Breast epithelium (tissue), 4 donors: ENCODE measurements at regions not wholly inside any gene's neighbourhood (a gene's known extent, or its start where the extent isn't known, plus 50 kb on each side); places are given as distances from the start of the nearest gene placed in this dataset.
A peak's percentile ranks its signal among the peaks of the same experiment; 100 is the strongest.

ENCODE experiments used
- DNase-seq, 2 donors: peaks; one replicate each; pipeline ENCODE4 v3.0.0-alpha.2; 2019; ENCODE audit warnings: low spot score in 2 of 2
- H3K27ac ChIP-seq, 2 donors: fragments of 200-600 bp; sonication (generic) in 1 of 2; one replicate each; pipeline ENCODE4 v1.5.1; 2016 to 2019; ENCODE audit warnings: mild to moderate bottlenecking in 1 of 2
- H3K27me3 ChIP-seq, 2 donors: fragments of 200-600 bp; sonication (generic) in 1 of 2; one replicate each; pipeline versions ENCODE4 v1.5.1 to v1.6.0; 2017 to 2019; ENCODE audit warnings: control low read depth in 1 of 2, mild to moderate bottlenecking in 1 of 2
- H3K36me3 ChIP-seq: fragments of 200-600 bp; one replicate; pipeline ENCODE4 v1.5.1; 2019
- H3K4me1 ChIP-seq, 2 donors: fragments of 200-600 bp; sonication (generic); one replicate each; pipeline ENCODE4 v1.5.1; 2016 to 2019; ENCODE audit warnings: control low read depth in 1 of 2
- H3K4me3 ChIP-seq, 3 donors: fragments of 200-600 bp; sonication (generic); 1 replicate in 2 of 3; 2 replicates in 1 of 3; pipeline ENCODE4 v1.5.1; 2016 to 2019; ENCODE audit warnings: mild to moderate bottlenecking in 3 of 3, moderate library complexity in 2 of 3
- H3K9me3 ChIP-seq, 2 donors: fragments of 200-600 bp; sonication (generic) in 1 of 2; one replicate each; pipeline ENCODE4 v1.5.1; 2016 to 2019; ENCODE audit warnings: control low read depth in 1 of 2
- POLR2A ChIP-seq: fragments of 450-650 bp; IDR thresholded peaks from one replicate; pipeline ENCODE4 v1.6.1; 2016; ENCODE audit warnings: antibody characterized with exemption, mild to moderate bottlenecking, moderate library complexity
- POLR2AphosphoS5 ChIP-seq, 3 donors: sonication (generic); formaldehyde crosslinking; IDR thresholded peaks; one replicate each; pipeline ENCODE4 v1.6.1; 2017; ENCODE audit warnings: antibody characterized with exemption in 3 of 3
- intact Hi-C: fragments of 100-400 bp; cut with DNase I; formaldehyde crosslinking; loops from one replicate; pipeline ENCODE4 v1.15.1; 2023; ENCODE audit warnings: low total_unique reads
- TF ChIP-seq, protein P1 (sequence below), 3 donors: fragments of 450-650 bp; IDR thresholded peaks; one replicate each; pipeline ENCODE4 v1.5.1; 2016 to 2017; ENCODE audit warnings: antibody characterized with exemption in 3 of 3, mild to moderate bottlenecking in 3 of 3, moderate library complexity in 3 of 3

DNA sequence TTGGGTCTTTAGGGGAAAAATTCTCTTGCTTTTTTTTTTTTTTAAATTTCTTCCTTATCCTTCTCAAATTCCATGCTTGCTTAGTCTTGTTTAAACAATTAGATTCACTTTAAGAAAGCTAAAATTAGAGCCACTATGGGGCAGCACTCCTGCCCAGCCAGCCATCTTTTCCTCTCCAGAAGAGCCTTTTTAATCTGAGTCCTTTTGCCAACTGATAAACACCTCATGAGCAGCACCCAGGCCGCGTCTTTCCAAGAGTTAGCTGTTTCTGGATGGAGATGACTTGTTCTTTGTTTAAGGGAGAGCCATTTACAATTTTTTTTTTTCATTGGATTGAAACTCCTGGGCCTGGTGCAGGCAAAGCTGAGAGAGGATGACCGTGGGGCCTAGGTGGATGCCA, 53.3 kb upstream of the TSPAN2 start:
- Histone ChIP-seq H3K27ac (no peak overlapping the region), H3K36me3 (no peaks in the 10 kb centered on the region), H3K9me3 (no peaks in the 10 kb centered on the region), H3K27me3 (no peaks in the 10 kb centered on the region), H3K4me1 (no peaks in the 10 kb centered on the region), H3K4me3 (no peak overlapping the region)
- no peak for TF ChIP-seq POLR2AphosphoS5 (IDR thresholded peaks at IDR 0.05)
- TF ChIP-seq POLR2A: no peak
- TF ChIP-seq, protein P1, sequence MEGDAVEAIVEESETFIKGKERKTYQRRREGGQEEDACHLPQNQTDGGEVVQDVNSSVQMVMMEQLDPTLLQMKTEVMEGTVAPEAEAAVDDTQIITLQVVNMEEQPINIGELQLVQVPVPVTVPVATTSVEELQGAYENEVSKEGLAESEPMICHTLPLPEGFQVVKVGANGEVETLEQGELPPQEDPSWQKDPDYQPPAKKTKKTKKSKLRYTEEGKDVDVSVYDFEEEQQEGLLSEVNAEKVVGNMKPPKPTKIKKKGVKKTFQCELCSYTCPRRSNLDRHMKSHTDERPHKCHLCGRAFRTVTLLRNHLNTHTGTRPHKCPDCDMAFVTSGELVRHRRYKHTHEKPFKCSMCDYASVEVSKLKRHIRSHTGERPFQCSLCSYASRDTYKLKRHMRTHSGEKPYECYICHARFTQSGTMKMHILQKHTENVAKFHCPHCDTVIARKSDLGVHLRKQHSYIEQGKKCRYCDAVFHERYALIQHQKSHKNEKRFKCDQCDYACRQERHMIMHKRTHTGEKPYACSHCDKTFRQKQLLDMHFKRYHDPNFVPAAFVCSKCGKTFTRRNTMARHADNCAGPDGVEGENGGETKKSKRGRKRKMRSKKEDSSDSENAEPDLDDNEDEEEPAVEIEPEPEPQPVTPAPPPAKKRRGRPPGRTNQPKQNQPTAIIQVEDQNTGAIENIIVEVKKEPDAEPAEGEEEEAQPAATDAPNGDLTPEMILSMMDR (IDR thresholded peaks at IDR 0.05): no peak
- intact Hi-C loops: no loop called here
- no peak for DNase-seq

DNA sequence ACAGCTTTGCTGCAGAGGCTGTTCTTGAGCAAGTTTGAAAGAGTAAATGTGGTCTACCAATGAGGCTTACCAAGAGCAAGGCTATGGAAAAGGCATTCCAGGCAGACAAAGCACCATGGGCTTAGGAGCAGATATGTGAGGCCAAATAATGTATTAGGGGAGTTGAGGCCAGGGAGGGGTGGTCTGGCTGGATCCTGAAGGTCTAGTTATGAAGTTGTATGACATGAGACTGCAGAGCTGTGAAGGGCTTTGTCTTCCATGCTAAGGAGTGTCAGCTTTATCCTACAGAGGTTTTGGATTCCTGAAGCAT, 51.8 kb upstream of the TSPAN2 start:
- Histone ChIP-seq H3K9me3 (no peaks in the 10 kb centered on the region), H3K36me3 (no peaks in the 10 kb centered on the region), H3K4me1 (no peaks in the 10 kb centered on the region), H3K27me3 (no peaks in the 10 kb centered on the region), H3K27ac (no peak overlapping the region), H3K4me3 (no peak overlapping the region)
- DNase-seq: no peak
- intact Hi-C loops: no loop called here
- no peak for TF ChIP-seq POLR2A
- TF ChIP-seq, protein P1 (IDR thresholded peaks at IDR 0.05): no peak
- TF ChIP-seq POLR2AphosphoS5 (IDR thresholded peaks at IDR 0.05): no peak

DNA sequence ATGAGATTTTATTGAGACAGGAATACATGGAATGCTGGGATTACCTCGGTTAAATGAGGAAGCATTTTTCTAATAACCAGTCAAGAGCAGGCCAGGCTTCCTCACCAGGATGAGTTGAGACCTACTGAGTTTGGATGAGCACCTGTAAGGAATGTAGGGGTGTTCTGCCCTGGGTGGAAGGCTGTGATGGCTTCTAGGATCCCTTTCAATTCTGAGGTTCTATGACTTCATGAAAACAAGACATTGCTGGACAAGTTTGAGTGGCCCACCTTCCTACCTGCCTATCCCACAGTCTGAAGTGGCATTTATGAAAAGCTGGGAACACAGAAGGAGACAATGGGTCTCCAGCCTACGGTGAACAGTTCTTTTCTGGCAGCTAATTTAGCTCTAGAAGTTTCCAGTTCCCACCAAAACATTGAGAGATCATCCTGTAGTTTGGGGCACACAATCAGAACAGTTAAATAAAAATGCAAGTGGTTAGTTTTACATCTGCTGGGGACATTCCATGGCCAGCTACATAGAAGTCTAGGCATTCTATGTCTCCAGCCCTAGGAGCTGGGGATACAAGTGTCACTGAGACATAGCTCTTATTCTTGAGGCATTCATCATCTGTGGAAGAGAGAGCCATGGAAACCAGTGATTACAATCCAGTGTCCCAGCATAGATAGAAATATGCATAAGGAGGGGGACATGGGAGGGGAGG, 51.3 kb upstream of the TSPAN2 start:
- Histone ChIP-seq H3K9me3 (no peaks in the 10 kb centered on the region), H3K36me3 (no peaks in the 10 kb centered on the region), H3K4me1 (no peaks in the 10 kb centered on the region), H3K27ac (no peak overlapping the region), H3K27me3 (no peaks in the 10 kb centered on the region), H3K4me3 (no peak overlapping the region)
- no peak for DNase-seq
- intact Hi-C loops: no loop called here
- TF ChIP-seq, protein P1 (IDR thresholded peaks at IDR 0.05): no peak
- TF ChIP-seq POLR2AphosphoS5 (IDR thresholded peaks at IDR 0.05) (no peak), POLR2A (no peak)

DNA sequence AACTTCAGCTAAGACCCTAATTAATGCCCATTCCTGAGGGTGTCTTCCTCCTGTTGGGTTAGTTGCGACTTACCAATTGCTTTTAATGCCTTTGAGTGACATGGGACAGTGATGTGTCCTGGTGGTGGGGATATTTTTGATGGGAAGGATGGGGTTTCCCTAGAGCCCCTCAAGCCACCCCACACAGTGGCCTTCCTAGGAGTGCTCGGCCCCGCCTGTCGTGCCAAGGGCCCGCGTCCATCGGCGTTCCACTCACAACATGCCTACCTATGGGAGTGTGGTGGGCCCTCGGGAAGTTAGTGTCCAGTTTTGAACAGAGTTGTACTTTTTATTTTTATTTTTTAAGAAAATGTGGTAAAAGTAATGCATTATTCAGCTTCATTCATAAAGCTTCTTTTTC, 50.1 kb upstream of the TSPAN2 start:
- no peaks in the 10 kb centered on the region for H3K9me3 ChIP-seq
- no peaks in the 10 kb centered on the region for H3K36me3 ChIP-seq
- H3K4me3 ChIP-seq: no peak overlapping the region
- H3K27me3 ChIP-seq: no peaks in the 10 kb centered on the region
- intact Hi-C loops: loop anchor here (10.0 kb wide), 2 partner anchors 335 to 455 kb away; no protein-coding TSS in a partner anchor
- H3K27ac ChIP-seq: peak overlapping the region in 1 of 2 donors; percentile 12
- DNase-seq: no peak
- TF ChIP-seq POLR2AphosphoS5 (IDR thresholded peaks at IDR 0.05) (no peak), POLR2A (no peak)
- TF ChIP-seq, protein P1 (IDR thresholded peaks at IDR 0.05): no peak
- no peaks in the 10 kb centered on the region for H3K4me1 ChIP-seq
